ENCODE measurements at regions not wholly inside any gene's neighbourhood (a gene's known extent, or its start where the extent isn't known, plus 50 kb on each side); places are given as distances from the start of the nearest gene placed in this dataset.

DNA sequence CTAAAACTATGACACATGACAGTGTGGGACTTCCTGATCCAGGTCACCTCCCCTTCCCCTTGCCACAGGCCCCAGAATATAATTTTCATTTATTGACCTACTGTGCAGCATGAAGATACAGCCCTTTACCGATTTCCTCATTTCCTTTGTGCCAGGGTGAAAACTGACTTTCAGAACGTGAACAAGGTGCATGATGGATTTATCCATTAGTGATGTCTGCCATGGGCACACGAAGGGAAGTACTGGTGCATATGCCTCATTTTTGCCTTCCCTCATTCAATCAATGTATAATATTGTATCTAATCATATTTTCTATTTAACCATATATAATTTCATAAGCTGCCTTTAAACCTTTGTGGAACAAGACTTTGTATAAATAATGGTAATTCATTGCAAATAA is 144.4 kb upstream of the WNT4 start:
- TF ChIP-seq, protein P1, sequence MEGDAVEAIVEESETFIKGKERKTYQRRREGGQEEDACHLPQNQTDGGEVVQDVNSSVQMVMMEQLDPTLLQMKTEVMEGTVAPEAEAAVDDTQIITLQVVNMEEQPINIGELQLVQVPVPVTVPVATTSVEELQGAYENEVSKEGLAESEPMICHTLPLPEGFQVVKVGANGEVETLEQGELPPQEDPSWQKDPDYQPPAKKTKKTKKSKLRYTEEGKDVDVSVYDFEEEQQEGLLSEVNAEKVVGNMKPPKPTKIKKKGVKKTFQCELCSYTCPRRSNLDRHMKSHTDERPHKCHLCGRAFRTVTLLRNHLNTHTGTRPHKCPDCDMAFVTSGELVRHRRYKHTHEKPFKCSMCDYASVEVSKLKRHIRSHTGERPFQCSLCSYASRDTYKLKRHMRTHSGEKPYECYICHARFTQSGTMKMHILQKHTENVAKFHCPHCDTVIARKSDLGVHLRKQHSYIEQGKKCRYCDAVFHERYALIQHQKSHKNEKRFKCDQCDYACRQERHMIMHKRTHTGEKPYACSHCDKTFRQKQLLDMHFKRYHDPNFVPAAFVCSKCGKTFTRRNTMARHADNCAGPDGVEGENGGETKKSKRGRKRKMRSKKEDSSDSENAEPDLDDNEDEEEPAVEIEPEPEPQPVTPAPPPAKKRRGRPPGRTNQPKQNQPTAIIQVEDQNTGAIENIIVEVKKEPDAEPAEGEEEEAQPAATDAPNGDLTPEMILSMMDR (IDR thresholded peaks at IDR 0.05; ENCODE audit: low read depth, low read length) = no peak
- H3K4me3 ChIP-seq (replicated peaks in 1 of 2; ENCODE audit: low read depth in 2 of 2, low read length in 2 of 2) = no peak overlapping the region
- no peak for DNase-seq (ENCODE audit: low read depth in 2 of 2)

DNA sequence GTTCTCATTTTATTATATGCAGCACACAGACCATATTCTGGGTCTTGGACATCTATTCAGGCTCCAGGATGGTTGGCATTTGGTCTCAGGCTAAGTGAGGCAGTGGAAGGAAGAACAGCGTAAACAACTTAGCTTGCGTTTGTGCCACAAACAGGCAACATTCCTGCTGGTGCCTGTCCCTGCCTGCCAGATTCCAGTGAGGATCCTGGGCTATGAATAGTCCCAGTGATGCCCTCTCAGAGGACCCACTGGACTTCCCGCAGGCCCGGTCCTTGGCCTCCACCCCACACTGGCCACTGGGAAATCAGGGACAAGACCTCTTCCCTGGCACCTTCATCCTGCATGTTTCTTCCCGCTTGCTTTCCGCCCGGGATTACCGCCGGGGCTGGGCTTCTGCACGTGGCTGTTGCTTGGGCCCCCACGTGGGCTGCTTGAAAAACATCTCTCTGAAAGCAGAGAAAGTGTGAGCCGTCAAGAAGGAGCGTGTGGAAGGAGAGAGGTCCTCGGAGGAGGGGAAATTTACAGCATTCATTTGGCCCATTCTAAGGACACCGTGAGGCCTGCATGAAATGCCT is 145.1 kb upstream of the WNT4 start:
- no peak overlapping the region for H3K4me3 ChIP-seq (replicated peaks in 1 of 2; ENCODE audit: low read depth in 2 of 2, low read length in 2 of 2)
- no peak for DNase-seq (ENCODE audit: low read depth in 2 of 2)
- TF ChIP-seq, protein P1 (IDR thresholded peaks at IDR 0.05; ENCODE audit: low read depth, low read length) = no peak

DNA sequence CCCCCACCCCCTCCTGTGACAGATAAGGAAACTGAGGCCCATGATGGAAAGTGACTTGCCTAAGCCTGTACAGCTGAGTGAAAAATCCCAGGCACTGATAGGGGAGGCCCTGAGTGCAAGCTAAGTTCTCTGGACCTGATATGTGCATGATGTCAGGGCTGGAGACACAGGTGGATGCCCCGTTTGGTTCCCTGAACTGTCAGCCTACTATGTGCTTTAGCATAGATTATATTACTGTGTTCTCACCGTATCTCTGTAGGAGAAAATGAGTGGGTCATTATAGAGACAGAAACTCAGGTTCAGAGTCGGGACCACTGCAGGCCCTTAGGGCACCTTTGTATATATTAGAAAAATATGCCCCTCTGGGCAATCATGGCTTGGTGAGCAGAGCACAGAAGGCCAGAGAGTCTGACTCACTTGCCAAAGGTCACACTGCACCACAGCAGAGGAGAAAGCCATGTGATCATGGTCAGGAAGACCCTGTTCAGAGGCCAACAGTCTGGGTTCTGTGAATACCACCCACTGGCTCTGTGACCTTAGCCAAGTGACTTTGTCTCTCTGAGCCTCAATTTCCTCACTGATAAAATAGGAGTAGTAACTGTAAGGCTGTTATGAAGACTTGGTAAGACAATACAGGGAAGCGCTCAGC is 145.8 kb upstream of the WNT4 start:
- TF ChIP-seq, protein P1 (IDR thresholded peaks at IDR 0.05; ENCODE audit: low read depth, low read length) = no peak
- DNase-seq (ENCODE audit: low read depth in 2 of 2) = no peak

DNA sequence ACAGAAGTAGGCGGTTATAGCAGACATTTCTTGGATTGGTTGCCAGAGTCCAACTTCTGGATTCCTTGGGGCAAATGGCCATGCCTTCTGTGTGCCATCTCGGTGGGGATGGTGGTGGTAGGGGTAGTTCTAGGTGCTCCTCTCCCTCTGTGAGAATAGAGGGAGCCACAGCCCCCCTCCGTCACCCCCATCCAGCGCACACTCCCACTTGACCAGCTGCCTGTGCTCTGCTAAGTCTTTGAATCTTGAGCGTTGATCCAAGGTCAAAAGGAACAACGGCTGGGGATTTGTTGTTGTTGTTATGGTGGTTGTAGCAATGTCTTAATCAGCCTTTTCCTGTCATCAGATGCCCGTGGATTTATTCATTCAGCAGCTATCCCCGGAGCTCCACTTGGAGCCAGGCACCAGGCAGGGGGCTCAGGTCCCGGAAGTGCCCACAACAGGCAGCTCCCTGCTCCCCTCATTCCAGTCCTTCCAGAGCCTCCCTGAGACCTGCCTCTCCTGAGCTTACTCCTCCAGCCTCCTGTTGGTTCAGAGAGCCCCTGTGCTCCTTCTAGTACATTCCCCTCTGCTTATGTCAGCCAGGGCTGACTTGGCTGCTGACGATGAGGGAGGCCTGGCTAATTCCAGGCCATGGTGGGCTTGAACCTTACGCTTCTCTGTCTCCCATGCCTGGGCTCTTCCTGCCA is 146.6 kb upstream of the WNT4 start:
- TF ChIP-seq, protein P1 (IDR thresholded peaks at IDR 0.05; ENCODE audit: low read depth, low read length) = no peak
- H3K4me3 ChIP-seq (replicated peaks in 1 of 2; ENCODE audit: low read depth in 2 of 2, low read length in 2 of 2) = no peak overlapping the region
- DNase-seq (ENCODE audit: low read depth in 2 of 2) = peak in 1 of 2 donors; percentile 16

More for the DNA sequence above, 145.8 kb upstream of the WNT4 start:
- H3K4me3 ChIP-seq (replicated peaks in 1 of 2; ENCODE audit: low read depth in 2 of 2, low read length in 2 of 2) = no peak overlapping the region

DNA sequence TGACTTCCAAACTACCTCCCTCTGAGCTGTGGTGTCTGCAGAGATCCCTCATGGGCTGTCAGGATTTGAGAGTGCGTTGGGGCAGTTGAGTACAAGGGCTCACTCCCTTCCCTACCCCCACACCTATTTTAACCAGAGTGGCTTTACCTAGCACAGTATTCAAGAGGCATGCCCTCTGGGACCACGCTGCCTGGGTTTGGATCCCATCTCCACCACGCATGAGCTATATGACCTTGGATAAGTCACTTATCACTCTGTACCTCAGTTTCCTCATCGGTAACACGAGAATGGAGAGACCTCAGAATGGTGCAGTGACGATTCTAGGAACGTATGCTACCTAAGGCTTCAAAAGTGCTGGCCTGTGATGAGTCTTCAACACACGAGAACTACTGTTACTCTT is 147.3 kb upstream of the WNT4 start:
- TF ChIP-seq, protein P1 (IDR thresholded peaks at IDR 0.05; ENCODE audit: low read depth, low read length) = no peak
- H3K4me3 ChIP-seq (replicated peaks in 1 of 2; ENCODE audit: low read depth in 2 of 2, low read length in 2 of 2) = no peak overlapping the region
- DNase-seq (ENCODE audit: low read depth in 2 of 2) = no peak

DNA sequence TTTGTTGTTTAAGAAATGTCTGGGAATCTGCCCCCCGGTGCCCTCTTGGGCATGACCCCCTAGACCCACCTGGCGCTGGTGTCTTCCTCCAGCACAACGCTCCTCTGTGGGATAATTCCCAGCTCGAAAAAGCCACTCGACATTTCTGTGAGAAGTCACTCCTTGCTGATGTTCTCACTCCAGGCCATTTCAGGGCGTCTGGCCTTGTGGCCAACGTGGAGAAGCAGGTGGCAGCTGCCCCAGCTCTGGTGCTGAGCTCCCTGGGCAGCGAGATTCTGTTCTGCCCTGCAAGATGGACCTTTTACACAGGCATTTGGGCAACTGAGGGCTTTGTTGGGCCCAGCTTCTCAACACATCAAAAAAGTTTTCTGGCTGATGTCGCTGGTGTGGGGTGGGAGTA is 147.7 kb upstream of the WNT4 start:
- no peak overlapping the region for H3K4me3 ChIP-seq (replicated peaks in 1 of 2; ENCODE audit: low read depth in 2 of 2, low read length in 2 of 2)
- TF ChIP-seq, protein P1 (IDR thresholded peaks at IDR 0.05; ENCODE audit: low read depth, low read length) = no peak
- DNase-seq (ENCODE audit: low read depth in 2 of 2) = no peak

Measured in cardiac fibroblast (primary cell).